AG04450 (cell line): ENCODE measurements at regions not wholly inside any gene's neighbourhood (a gene's known extent, or its start where the extent isn't known, plus 50 kb on each side); places are given as distances from the start of the nearest gene placed in this dataset.

Source experiments
- CTCF ChIA-PET: fragments of 300-600, 350-600 bp; formaldehyde crosslinking; extraction: SDS; loops from one replicate; lab custom pipeline; 2022; ENCODE audit warnings: antibody characterized with exemption, inconsistent platforms; lab: Charles Lee
- POLR2A ChIA-PET: fragments of 350-600 bp; formaldehyde crosslinking; extraction: SDS; loops from one replicate; lab custom pipeline; 2021; ENCODE audit warnings: antibody characterized with exemption, inconsistent platforms; lab: Yijun Ruan, JAX
- DNase-seq: peaks from one replicate; pipeline ENCODE4 v3.0.0-alpha.2; 2011; ENCODE audit warnings: low read depth, low spot score
- H3K27ac ChIP-seq: one replicate; pipeline ENCODE4 v1.5.1; 2012; ENCODE audit warnings: low read depth, low read length, control low read depth
- H3K27me3 ChIP-seq: one replicate; pipeline ENCODE4 v1.6.0; 2012; ENCODE audit warnings: low read length; ENCODE audit not compliant: control insufficient read depth, insufficient read depth
- H3K4me3 ChIP-seq: 2 replicates; pipeline ENCODE4 v1.5.1; 2011; ENCODE audit warnings: mild to moderate bottlenecking, low read depth, low read length, control low read depth
- H3K9me3 ChIP-seq: 2 replicates; pipeline ENCODE4 v1.5.1; 2012; ENCODE audit warnings: low read length; ENCODE audit not compliant: control insufficient read depth, insufficient read depth
- CTCF ChIP-seq: IDR thresholded peaks from 2 replicates; pipeline ENCODE4 v1.5.1; 2011; ENCODE audit warnings: low read depth, low read length, control low read depth, inconsistent platforms

GRCh38 chr9:82535432-82535998 lies 527.4 kb downstream of the RASEF start:
- POLR2A ChIA-PET: no interaction called here

GRCh38 chr9:82538634-82539033 lies 524.3 kb downstream of the RASEF start:
- Histone ChIP-seq H3K27ac (no peak overlapping the region), H3K27me3 (no peaks in the 10 kb centered on the region), H3K9me3 (no peaks in the 10 kb centered on the region), H3K4me3 (no peak overlapping the region)
- CTCF ChIA-PET: interaction anchor here (2.5 kb wide), 1 partner anchor 68 kb away, joined by 11 read pairs; no protein-coding TSS in a partner anchor
- no peak for DNase-seq
- POLR2A ChIA-PET: no interaction called here
- no peak for TF ChIP-seq CTCF

More at GRCh38 chr9:82535432-82535998, 527.4 kb downstream of the RASEF start:
- H3K27ac ChIP-seq: no peak overlapping the region
- no peaks in the 10 kb centered on the region for H3K9me3 ChIP-seq
- DNase-seq: no peak
- no peak for TF ChIP-seq CTCF
- no peak overlapping the region for H3K4me3 ChIP-seq
- CTCF ChIA-PET: interaction anchor here (1.0 kb wide), 1 partner anchor 71 kb away, joined by 3 read pairs; no protein-coding TSS in a partner anchor
- H3K27me3 ChIP-seq: no peaks in the 10 kb centered on the region

DNA sequence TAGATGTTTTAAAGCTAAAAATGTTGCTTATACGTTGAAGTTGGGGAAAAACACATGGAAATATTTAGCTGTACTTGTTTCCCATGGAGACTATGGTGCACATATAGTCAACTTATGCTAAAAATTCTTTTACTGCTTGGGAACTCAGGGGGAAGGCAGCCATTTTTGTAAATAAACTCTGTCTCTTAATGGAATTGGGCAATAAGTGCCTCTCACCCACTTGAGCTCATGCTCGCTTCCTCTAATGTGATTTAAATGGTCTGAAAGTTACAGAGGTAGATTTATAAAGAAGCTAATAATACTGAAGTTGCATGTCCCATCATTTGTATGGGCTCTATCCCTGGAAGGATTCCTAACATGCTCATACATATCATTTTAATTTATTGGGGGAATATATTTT lies 523.8 kb downstream of the RASEF start:
- Histone ChIP-seq H3K27me3 (no peaks in the 10 kb centered on the region), H3K27ac (no peak overlapping the region), H3K9me3 (no peaks in the 10 kb centered on the region), H3K4me3 (no peak overlapping the region)
- POLR2A ChIA-PET: no interaction called here
- DNase-seq: no peak
- CTCF ChIA-PET: no interaction called here
- TF ChIP-seq CTCF: no peak

DNA sequence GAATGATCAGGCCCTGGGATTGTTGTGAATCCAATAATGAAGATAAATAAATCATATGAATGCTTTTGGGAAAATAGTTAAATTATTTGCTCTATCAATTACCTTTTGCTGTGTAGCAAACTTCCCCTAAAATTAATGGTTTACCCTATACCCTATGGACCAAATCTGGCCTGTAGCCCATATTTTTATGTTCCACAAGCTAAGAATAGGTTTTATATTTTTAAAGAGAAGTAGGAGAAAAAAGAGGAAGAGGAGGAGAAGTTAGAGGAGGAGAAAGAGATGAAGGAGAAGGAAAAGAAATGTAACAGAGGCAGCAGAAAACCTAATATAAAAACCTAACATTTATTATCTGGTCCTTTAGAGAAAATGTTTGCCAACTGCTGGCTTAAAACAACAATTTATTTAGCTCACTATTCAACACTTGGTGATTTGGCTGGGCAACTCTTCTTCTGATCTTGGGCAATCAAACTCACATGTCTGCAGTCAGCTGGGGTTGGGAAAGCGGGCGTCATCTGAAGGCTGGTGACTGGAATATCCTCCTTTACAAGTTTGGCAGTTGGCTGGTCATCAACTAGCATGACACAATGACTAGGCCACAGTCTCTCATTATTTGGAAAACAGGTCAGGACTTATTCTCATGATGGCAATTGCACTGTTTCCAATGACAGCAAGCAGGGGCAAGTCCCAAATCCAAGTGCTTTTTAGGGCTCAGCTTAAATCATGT lies 522.9 kb downstream of the RASEF start:
- Histone ChIP-seq H3K4me3 (no peak overlapping the region), H3K27me3 (no peaks in the 10 kb centered on the region), H3K27ac (no peak overlapping the region), H3K9me3 (no peaks in the 10 kb centered on the region)
- ChIA-PET POLR2A (no interaction called here), CTCF (interaction anchor here (0.6 to 1.5 kb wide), 2 partner anchors 67 to 77 kb away, joined by 5 to 7 read pairs; no protein-coding TSS in a partner anchor)
- TF ChIP-seq CTCF: no peak
- no peak for DNase-seq

DNA sequence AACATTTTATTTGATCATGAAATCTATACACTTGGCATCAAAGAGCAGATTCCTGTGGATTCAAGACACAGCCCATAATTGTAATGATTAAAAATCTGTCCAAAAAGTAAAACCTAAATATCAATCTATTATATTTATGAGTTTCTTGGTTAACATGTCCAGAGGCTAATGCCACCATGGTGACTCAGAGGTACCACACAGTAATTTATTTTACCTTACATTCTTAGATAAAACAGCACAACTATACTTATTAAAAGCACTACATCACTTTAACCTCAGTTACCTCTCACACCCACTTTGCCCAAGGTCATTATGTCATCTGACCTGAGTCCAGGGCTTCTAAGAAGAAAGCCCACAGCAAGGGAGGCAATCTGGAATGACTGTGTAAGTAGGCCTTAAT lies 519.2 kb downstream of the RASEF start:
- DNase-seq: no peak
- no peak for TF ChIP-seq CTCF
- no peaks in the 10 kb centered on the region for H3K9me3 ChIP-seq
- H3K4me3 ChIP-seq: no peak overlapping the region
- ChIA-PET POLR2A (no interaction called here), CTCF (no interaction called here)
- no peaks in the 10 kb centered on the region for H3K27me3 ChIP-seq
- no peak overlapping the region for H3K27ac ChIP-seq
